ENCODE measurements at regions not wholly inside any gene's neighbourhood (a gene's known extent, or its start where the extent isn't known, plus 50 kb on each side); places are given as distances from the start of the nearest gene placed in this dataset.

DNA sequence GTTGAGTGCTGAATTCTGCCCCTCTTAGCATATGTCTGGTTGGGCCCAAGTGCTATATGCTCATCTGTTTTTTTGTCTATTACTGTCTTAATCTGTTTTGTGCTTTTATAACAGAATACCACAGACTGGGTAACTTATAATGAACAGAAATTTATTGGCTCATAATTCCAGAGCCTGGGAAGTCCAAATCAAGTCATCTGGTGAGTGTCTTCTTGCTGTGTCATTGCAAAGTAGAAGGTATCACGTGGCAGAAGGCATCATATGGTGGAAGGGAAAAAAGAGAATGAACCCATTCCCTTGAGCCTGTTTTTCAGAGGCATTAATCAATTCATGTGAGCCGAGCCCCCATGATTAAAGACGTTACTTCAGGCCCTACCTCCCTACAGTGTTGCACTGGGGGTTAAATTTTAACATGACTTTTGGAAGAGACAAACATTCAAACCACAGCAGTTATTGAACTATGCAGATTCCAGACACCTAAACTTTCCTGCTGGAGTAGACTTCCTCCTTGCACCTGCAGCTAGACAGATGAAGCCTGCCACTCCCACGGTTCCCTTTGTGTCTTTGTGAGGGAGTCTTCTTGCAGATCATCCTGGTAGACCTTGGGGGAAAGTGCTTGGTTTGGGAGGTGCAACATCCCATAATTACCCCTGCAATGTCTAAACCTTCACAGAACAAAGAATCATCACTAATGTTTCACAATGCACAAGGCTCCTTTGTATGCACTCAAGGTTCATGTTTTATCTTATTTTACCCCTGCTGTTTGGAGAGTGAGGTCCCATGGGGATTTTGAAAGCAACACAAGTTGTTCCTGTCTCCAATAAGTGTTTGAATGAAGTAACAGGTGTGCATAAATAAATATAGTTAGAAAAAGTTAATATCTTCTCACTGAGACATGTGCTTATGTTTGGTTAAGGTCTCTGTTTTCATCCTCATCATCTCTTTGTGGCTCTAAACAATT lies 64.7 kb upstream of the XCR1 start:
- no peaks in the 10 kb centered on the region for H3K36me3 Mint-ChIP-seq
- Histone ChIP-seq H3K27ac (ENCODE audit: low read length) (no peak overlapping the region), H3K4me3 (ENCODE audit: low read length) (no peak overlapping the region), H3K4me1 (ENCODE audit: control insufficient read depth, insufficient read depth, low read length) (peaks cover 80% of the 10 kb centered on the region), H3K36me3 (ENCODE audit: control insufficient read depth, insufficient read depth, low read length) (no peaks in the 10 kb centered on the region), H3K9me3 (ENCODE audit: control insufficient read depth, insufficient read depth, low read length) (no peaks in the 10 kb centered on the region), H3K27me3 (ENCODE audit: control insufficient read depth, insufficient read depth, low read length) (no peaks in the 10 kb centered on the region)
- 78% methylated on average over 4 of the region's 4 CpGs for WGBS (ENCODE audit: insufficient coverage)
- H3K9me3 Mint-ChIP-seq: no peaks in the 10 kb centered on the region
- H3K4me1 Mint-ChIP-seq: peaks cover 34 to 40% of the 10 kb centered on the region in 2 donors
- TF ChIP-seq, protein P1, sequence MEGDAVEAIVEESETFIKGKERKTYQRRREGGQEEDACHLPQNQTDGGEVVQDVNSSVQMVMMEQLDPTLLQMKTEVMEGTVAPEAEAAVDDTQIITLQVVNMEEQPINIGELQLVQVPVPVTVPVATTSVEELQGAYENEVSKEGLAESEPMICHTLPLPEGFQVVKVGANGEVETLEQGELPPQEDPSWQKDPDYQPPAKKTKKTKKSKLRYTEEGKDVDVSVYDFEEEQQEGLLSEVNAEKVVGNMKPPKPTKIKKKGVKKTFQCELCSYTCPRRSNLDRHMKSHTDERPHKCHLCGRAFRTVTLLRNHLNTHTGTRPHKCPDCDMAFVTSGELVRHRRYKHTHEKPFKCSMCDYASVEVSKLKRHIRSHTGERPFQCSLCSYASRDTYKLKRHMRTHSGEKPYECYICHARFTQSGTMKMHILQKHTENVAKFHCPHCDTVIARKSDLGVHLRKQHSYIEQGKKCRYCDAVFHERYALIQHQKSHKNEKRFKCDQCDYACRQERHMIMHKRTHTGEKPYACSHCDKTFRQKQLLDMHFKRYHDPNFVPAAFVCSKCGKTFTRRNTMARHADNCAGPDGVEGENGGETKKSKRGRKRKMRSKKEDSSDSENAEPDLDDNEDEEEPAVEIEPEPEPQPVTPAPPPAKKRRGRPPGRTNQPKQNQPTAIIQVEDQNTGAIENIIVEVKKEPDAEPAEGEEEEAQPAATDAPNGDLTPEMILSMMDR (IDR thresholded peaks at IDR 0.05): no peak
- intact Hi-C loops (cut with micrococcal nuclease): no loop called here
- H3K4me3 Mint-ChIP-seq: no peak overlapping the region
- no peak overlapping the region for H3K27ac Mint-ChIP-seq
- H3K27me3 Mint-ChIP-seq (ENCODE audit: low read depth in 2 of 2): peaks cover 0 to 2% of the 10 kb centered on the region in 2 donors
- no peak for ATAC-seq
- DNase-seq: no peak

DNA sequence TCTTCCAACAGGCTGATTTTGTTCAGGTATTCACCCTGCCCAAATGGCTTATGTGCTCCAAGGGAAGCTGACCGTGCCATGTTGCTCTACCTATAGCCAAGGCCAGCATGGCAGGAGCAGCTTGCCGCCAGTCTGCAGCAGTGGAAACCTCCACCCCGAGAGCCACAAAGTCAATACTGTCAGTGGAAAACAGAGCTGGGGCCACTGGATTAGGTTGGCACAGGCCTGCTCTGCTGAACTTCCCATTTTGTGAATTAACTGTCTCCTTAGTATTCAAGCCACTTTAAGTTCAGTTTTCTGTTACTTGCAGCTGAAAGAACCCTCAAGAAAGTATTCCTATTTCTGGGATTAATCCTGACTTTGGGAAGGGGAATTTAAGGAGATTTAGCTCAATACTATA lies 63.8 kb upstream of the XCR1 start:
- Mint-ChIP-seq H3K27ac (no peak overlapping the region), H3K27me3 (ENCODE audit: low read depth in 2 of 2) (peaks cover 0 to 2% of the 10 kb centered on the region in 2 donors), H3K36me3 (no peaks in the 10 kb centered on the region), H3K9me3 (no peaks in the 10 kb centered on the region), H3K4me3 (no peak overlapping the region), H3K4me1 (peaks cover 31 to 37% of the 10 kb centered on the region in 2 donors)
- no peak for DNase-seq
- no peak for ATAC-seq
- Histone ChIP-seq H3K4me1 (ENCODE audit: control insufficient read depth, insufficient read depth, low read length) (peaks cover 70% of the 10 kb centered on the region), H3K9me3 (ENCODE audit: control insufficient read depth, insufficient read depth, low read length) (no peaks in the 10 kb centered on the region), H3K4me3 (ENCODE audit: low read length) (no peak overlapping the region), H3K27ac (ENCODE audit: low read length) (no peak overlapping the region), H3K36me3 (ENCODE audit: control insufficient read depth, insufficient read depth, low read length) (no peaks in the 10 kb centered on the region), H3K27me3 (ENCODE audit: control insufficient read depth, insufficient read depth, low read length) (no peaks in the 10 kb centered on the region)
- intact Hi-C loops (cut with micrococcal nuclease): no loop called here
- TF ChIP-seq, protein P1 (IDR thresholded peaks at IDR 0.05): no peak
- 92% methylated on average over 3 of the region's 3 CpGs for WGBS (ENCODE audit: insufficient coverage)

DNA sequence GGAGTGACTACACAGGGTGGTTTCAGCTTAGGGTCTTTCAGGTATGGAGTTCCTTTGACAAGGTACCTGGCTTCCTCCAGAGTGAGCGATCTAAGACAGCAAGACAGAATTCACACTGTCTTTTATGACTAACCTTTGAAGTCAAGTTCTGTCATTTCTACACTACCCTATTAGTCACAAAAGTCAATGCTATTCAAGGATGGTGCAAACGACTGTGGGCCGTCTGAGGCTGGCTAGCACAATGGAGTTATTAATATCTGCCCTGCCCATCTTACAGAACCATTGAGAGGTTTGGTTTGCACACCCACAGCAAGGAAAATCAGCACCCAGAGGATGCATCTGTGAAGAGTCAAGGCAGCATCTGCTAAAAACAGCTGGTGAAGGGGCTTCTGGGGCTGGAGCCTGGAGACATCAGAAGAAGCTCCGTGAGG lies 62.9 kb upstream of the XCR1 start:
- H3K4me1 ChIP-seq (ENCODE audit: control insufficient read depth, insufficient read depth, low read length): peaks cover 64% of the 10 kb centered on the region
- H3K4me3 ChIP-seq (ENCODE audit: low read length): no peak overlapping the region
- H3K27me3 Mint-ChIP-seq (ENCODE audit: low read depth in 2 of 2): peaks cover 0 to 2% of the 10 kb centered on the region in 2 donors
- DNase-seq: no peak
- H3K36me3 Mint-ChIP-seq: no peaks in the 10 kb centered on the region
- H3K27ac Mint-ChIP-seq: peak overlapping the region in 1 of 2 donors; percentile 56
- no peaks in the 10 kb centered on the region for H3K27me3 ChIP-seq (ENCODE audit: control insufficient read depth, insufficient read depth, low read length)
- no peaks in the 10 kb centered on the region for H3K9me3 Mint-ChIP-seq
- TF ChIP-seq, protein P1 (IDR thresholded peaks at IDR 0.05): no peak
- WGBS (ENCODE audit: insufficient coverage): 62% methylated on average over 4 of the region's 4 CpGs
- peak in 1 of 3 donors; percentile 25 for ATAC-seq
- no peaks in the 10 kb centered on the region for H3K36me3 ChIP-seq (ENCODE audit: control insufficient read depth, insufficient read depth, low read length)
- H3K4me3 Mint-ChIP-seq: no peak overlapping the region
- intact Hi-C loops (cut with micrococcal nuclease): no loop called here
- no peaks in the 10 kb centered on the region for H3K9me3 ChIP-seq (ENCODE audit: control insufficient read depth, insufficient read depth, low read length)
- H3K4me1 Mint-ChIP-seq: peaks cover 31 to 37% of the 10 kb centered on the region in 2 donors
- peak overlapping the region; percentile 57 for H3K27ac ChIP-seq (ENCODE audit: low read length)
